ENCODE measurements at regions not wholly inside any gene's neighbourhood (a gene's known extent, or its start where the extent isn't known, plus 50 kb on each side); places are given as distances from the start of the nearest gene placed in this dataset.
"Not testable (repeated sequence)": the region's sequence is repeated elsewhere in the genome, so short reads cannot be mapped to it uniquely, and the experiment has no call there.

- no peaks in the 10 kb centered on the region for H4K20me1 ChIP-seq (ENCODE audit: insufficient read depth)
- DNase-seq, result peak; percentile 47
- WGBS, 2 experiments (ENCODE audit: low coverage in 1 of 2, low lambda C conversion rate in 2 of 2, missing lambda C conversion rate in 2 of 2), result 79 to 86% methylated on average over 5 to 7 of the region's 7 CpGs
- no peaks in the 10 kb centered on the region for H3K36me3 ChIP-seq (ENCODE audit: low read depth)
- H3K27ac ChIP-seq, result peak overlapping the region; percentile 32
- no peaks in the 10 kb centered on the region for H3K9me2 ChIP-seq (ENCODE audit: insufficient read depth)
- H3F3A ChIP-seq (ENCODE audit: insufficient read depth), result peaks cover 38% of the 10 kb centered on the region
- no peak overlapping the region; the same call in 1 of the 2 replicates for H3K9ac ChIP-seq
- H2AFZ ChIP-seq, result no peak overlapping the region
- peak overlapping the region; percentile 38 for H3K4me2 ChIP-seq (ENCODE audit: unreplicated experiment)
- no peak overlapping the region for H3K4me3 ChIP-seq
- H3K79me2 ChIP-seq (ENCODE audit: insufficient read depth), result no peaks in the 10 kb centered on the region
- H3K9me3 ChIP-seq (ENCODE audit: low read depth), result no peaks in the 10 kb centered on the region
- no peaks in the 10 kb centered on the region for H3K27me3 ChIP-seq (replicated peaks; ENCODE audit: insufficient read depth)
- in situ Hi-C loops (cut with MboI), result no loop called here
- TF ChIP-seq EZH2phosphoT487 (IDR thresholded peaks at IDR 0.05; ENCODE audit: insufficient read depth, low read depth) (no peak), EZH2 (IDR thresholded peaks at IDR 0.05; ENCODE audit: insufficient read depth, poor library complexity, severe bottlenecking) (no peak)
- peaks cover 16% of the 10 kb centered on the region for H3K4me1 ChIP-seq (ENCODE audit: insufficient read depth)
Measured at GRCh38 chr20:1840817-1841553, 54.2 kb upstream of the SIRPA start.

GRCh38 chr20:1839376-1840317 lies 55.6 kb upstream of the SIRPA start:
- H3K27ac ChIP-seq, result 0 out of 2 replicates have a peak overlapping the region, but pooled peaks have one; percentile 26
- H3K9ac ChIP-seq; in situ Hi-C loops (cut with MboI): not testable (repeated sequence)

GRCh38 chr20:1838556-1839279 lies 56.5 kb upstream of the SIRPA start:
- Histone ChIP-seq H3K27ac (no peak overlapping the region), H3K4me1 (ENCODE audit: insufficient read depth) (peaks cover 26% of the 10 kb centered on the region), H3K9ac (no peak overlapping the region), H3K4me3 (no peak overlapping the region), H3K9me3 (ENCODE audit: low read depth) (no peaks in the 10 kb centered on the region), H4K20me1 (ENCODE audit: insufficient read depth) (no peaks in the 10 kb centered on the region), H3K4me2 (ENCODE audit: unreplicated experiment) (no peak overlapping the region), H3F3A (ENCODE audit: insufficient read depth) (peaks cover 27% of the 10 kb centered on the region), H3K27me3 (replicated peaks; ENCODE audit: insufficient read depth) (no peaks in the 10 kb centered on the region), H3K36me3 (ENCODE audit: low read depth) (no peaks in the 10 kb centered on the region), H3K79me2 (ENCODE audit: insufficient read depth) (no peaks in the 10 kb centered on the region), H3K9me2 (ENCODE audit: insufficient read depth) (no peaks in the 10 kb centered on the region), H2AFZ (no peak overlapping the region)
- 58 to 59% methylated on average over 6 of the region's 6 CpGs for WGBS, 2 experiments (ENCODE audit: low coverage in 1 of 2, low lambda C conversion rate in 2 of 2, missing lambda C conversion rate in 2 of 2)
- no peak for DNase-seq
- TF ChIP-seq EZH2phosphoT487 (IDR thresholded peaks at IDR 0.05; ENCODE audit: insufficient read depth, low read depth) (no peak), EZH2 (IDR thresholded peaks at IDR 0.05; ENCODE audit: insufficient read depth, poor library complexity, severe bottlenecking) (no peak)
- in situ Hi-C loops (cut with MboI), result no loop called here

More at GRCh38 chr20:1839376-1840317, 55.6 kb upstream of the SIRPA start:
- H3K4me2 ChIP-seq (ENCODE audit: unreplicated experiment); H3K9me2 ChIP-seq (ENCODE audit: insufficient read depth); H3K27me3 ChIP-seq (replicated peaks; ENCODE audit: insufficient read depth); H3K79me2 ChIP-seq (ENCODE audit: insufficient read depth); H3K4me3 ChIP-seq; H3K36me3 ChIP-seq (ENCODE audit: low read depth); DNase-seq; H2AFZ ChIP-seq; H4K20me1 ChIP-seq (ENCODE audit: insufficient read depth); H3K9me3 ChIP-seq (ENCODE audit: low read depth): not testable (repeated sequence)
- Histone ChIP-seq H3F3A (ENCODE audit: insufficient read depth) (peaks cover 32% of the 10 kb centered on the region), H3K4me1 (ENCODE audit: insufficient read depth) (peaks cover 26% of the 10 kb centered on the region)
- 76 to 79% methylated on average over 22 to 23 of the region's 23 CpGs for WGBS, 2 experiments (ENCODE audit: low coverage in 1 of 2, low lambda C conversion rate in 2 of 2, missing lambda C conversion rate in 2 of 2)

Data from GM23248 (cell line).